SU-DHL-6 (cell line): ENCODE measurements at regions not wholly inside any gene's neighbourhood (a gene's known extent, or its start where the extent isn't known, plus 50 kb on each side); places are given as distances from the start of the nearest gene placed in this dataset.

Experiments
- H2AFZ ChIP-seq: fragments of 200-600 bp; sonication (generic); 2 replicates; pipeline ENCODE4 v1.6.1; 2014; ENCODE audit warnings: low read depth, mild to moderate bottlenecking, moderate library complexity, mixed read lengths, antibody characterized with exemption, low read length; ENCODE audit not compliant: severe bottlenecking
- H3F3A ChIP-seq: fragments of 200-600 bp; shearing (Covaris generic); 2 replicates; pipeline ENCODE4 v1.6.0; 2016; ENCODE audit warnings: antibody characterized with exemption, mild to moderate bottlenecking; ENCODE audit not compliant: insufficient read depth
- H3K27ac ChIP-seq: fragments of 200-600 bp; sonication (generic); 2 replicates; pipeline ENCODE4 v1.5.1; 2016; ENCODE audit warnings: low read depth, mild to moderate bottlenecking, low read length, moderate library complexity, mixed read lengths
- H3K27me3 ChIP-seq: fragments of 200-600 bp; sonication (generic), shearing (Covaris generic); 2 replicates; pipeline ENCODE4 v1.6.0; 2014; ENCODE audit warnings: mild to moderate bottlenecking, low read length
- H3K36me3 ChIP-seq: fragments of 200-600 bp; sonication (generic); 2 replicates; pipeline ENCODE4 v1.6.1; 2014; ENCODE audit warnings: mild to moderate bottlenecking, low read length, mixed read lengths
- H3K4me2 ChIP-seq: fragments of 300-600, 200-600 bp; shearing (Covaris generic), sonication (generic); 2 replicates; pipeline ENCODE4 v1.6.0; 2014; ENCODE audit warnings: low read length, low read depth, mild to moderate bottlenecking; ENCODE audit not compliant: poor library complexity, severe bottlenecking
- H3K4me3 ChIP-seq: fragments of 200-600 bp; sonication (generic); 2 replicates; pipeline ENCODE4 v1.5.1; 2014; ENCODE audit warnings: antibody characterized with exemption, low read length, mild to moderate bottlenecking, mixed read lengths; ENCODE audit not compliant: insufficient read depth, poor library complexity, severe bottlenecking
- H3K79me2 ChIP-seq: fragments of 200-600 bp; sonication (generic); 2 replicates; pipeline ENCODE4 v1.6.1; 2014; ENCODE audit warnings: mild to moderate bottlenecking, low read length, moderate library complexity; ENCODE audit not compliant: insufficient read depth
- H3K9ac ChIP-seq: fragments of 200-600 bp; sonication (generic); 2 replicates; pipeline ENCODE4 v1.7.0; 2014; ENCODE audit warnings: mild to moderate bottlenecking, low read length
- H3K9me2 ChIP-seq: fragments of 200-600 bp; sonication (generic); replicated peaks from 2 replicates; pipeline ENCODE4 v1.6.1; 2014; ENCODE audit warnings: low read length; ENCODE audit not compliant: insufficient read depth
- H3K9me3 ChIP-seq: fragments of 200-600 bp; sonication (generic); 2 replicates; pipeline ENCODE4 v1.6.1; 2014; ENCODE audit warnings: low read length, mixed read lengths; ENCODE audit not compliant: insufficient read depth
- H4K20me1 ChIP-seq: fragments of 200-600 bp; sonication (generic); 2 replicates; pipeline ENCODE4 v1.6.1; 2014; ENCODE audit warnings: low read depth, mild to moderate bottlenecking, antibody characterized with exemption, low read length, moderate library complexity, mixed read lengths
- CTCF ChIP-seq: fragments of 200-600 bp; sonication (generic); IDR thresholded peaks from one replicate; pipeline ENCODE4 v1.5.1; 2017; ENCODE audit warnings: antibody characterized with exemption, mild to moderate bottlenecking, low read length, moderate library complexity; ENCODE audit not compliant: insufficient read depth, poor library complexity, severe bottlenecking
- EZH2phosphoT487 ChIP-seq: fragments of 200-600 bp; sonication (generic), shearing (Covaris generic); conservative IDR thresholded peaks from 2 replicates; pipeline ENCODE4 v1.6.1; 2018; ENCODE audit warnings: mild to moderate bottlenecking, antibody characterized with exemption, low read length, moderate library complexity, mixed read lengths

DNA sequence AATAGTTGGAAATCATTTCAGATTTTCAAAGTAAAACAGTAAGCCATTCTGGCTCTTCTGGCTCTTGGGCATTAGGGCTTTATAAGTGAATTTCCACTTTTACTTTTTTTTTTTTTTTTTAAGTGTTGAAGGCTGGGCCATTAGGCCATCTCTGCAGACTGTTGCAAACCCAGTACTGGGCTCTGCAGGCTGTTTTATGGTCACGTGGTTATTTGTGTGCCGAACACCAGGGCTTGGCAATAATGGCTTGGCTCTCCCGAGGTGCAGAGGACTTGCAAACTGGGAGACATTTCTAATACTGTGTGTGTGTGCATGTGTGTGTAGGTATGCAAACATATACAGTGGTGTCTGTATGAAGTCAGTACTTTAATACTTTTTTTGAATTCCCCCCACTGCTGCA is 194.9 kb upstream of the CDH5 start:
- H3K9ac ChIP-seq: no peak overlapping the region
- H3K36me3 ChIP-seq: no peaks in the 10 kb centered on the region
- no peaks in the 10 kb centered on the region for H3F3A ChIP-seq
- no peaks in the 10 kb centered on the region for H3K79me2 ChIP-seq
- no peak overlapping the region for H3K4me2 ChIP-seq
- no peaks in the 10 kb centered on the region for H4K20me1 ChIP-seq
- H2AFZ ChIP-seq: no peak overlapping the region
- no peaks in the 10 kb centered on the region for H3K27me3 ChIP-seq
- no peaks in the 10 kb centered on the region for H3K9me2 ChIP-seq
- TF ChIP-seq EZH2phosphoT487: no peak
- no peak for TF ChIP-seq CTCF
- no peaks in the 10 kb centered on the region for H3K9me3 ChIP-seq
- no peak overlapping the region for H3K27ac ChIP-seq
- no peak overlapping the region for H3K4me3 ChIP-seq

DNA sequence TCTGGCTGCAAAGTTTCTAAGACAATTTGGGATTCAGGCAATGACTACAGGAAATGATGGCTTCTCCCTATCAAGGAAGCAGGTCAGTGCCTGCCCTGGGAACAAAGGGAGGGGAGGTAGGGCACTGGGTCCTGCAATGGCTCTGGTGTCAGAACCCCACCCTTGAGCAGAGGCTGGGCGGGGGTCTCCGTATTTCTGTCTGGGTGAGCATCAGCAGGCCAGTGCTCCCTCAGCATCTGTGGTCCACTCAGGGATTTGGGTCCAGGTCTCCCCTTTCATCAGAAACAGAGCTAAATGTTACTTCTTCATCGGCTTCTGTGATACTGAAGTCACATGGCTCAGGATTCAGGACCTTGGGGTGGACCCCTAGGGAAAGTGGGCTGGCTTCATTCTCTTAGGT is 195.5 kb upstream of the CDH5 start:
- Histone ChIP-seq H3K4me2 (no peak overlapping the region), H3K4me3 (no peak overlapping the region), H3K79me2 (no peaks in the 10 kb centered on the region), H3F3A (no peaks in the 10 kb centered on the region), H4K20me1 (no peaks in the 10 kb centered on the region), H3K27me3 (no peaks in the 10 kb centered on the region), H2AFZ (no peak overlapping the region), H3K9ac (no peak overlapping the region), H3K27ac (no peak overlapping the region), H3K9me2 (no peaks in the 10 kb centered on the region), H3K36me3 (no peaks in the 10 kb centered on the region), H3K9me3 (no peaks in the 10 kb centered on the region)
- TF ChIP-seq EZH2phosphoT487 (no peak), CTCF (no peak)

DNA sequence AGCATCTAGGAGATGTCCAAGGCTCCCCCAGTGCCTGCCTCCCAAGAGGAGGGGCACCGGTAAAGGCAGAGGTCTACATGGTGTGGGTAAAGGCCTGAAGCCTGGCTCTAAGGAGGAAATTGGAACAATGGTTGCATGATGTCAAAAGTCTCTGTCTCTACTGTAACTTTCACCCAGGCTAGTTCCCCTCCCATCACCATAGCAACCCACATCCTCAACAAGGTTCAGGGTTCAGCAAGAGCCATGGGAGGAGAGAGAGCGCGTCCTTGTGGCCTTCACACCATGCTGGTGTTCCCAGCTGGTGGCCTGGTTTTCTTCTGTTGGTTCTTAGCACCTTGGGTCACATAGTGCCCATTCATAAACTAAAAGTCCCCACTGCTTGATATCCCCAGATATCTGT is 196.7 kb upstream of the CDH5 start:
- H3K27ac ChIP-seq: no peak overlapping the region
- no peak overlapping the region for H3K4me2 ChIP-seq
- no peaks in the 10 kb centered on the region for H3K9me2 ChIP-seq
- H3K4me3 ChIP-seq: no peak overlapping the region
- H3K9ac ChIP-seq: no peak overlapping the region
- no peaks in the 10 kb centered on the region for H4K20me1 ChIP-seq
- H3F3A ChIP-seq: no peaks in the 10 kb centered on the region
- no peaks in the 10 kb centered on the region for H3K36me3 ChIP-seq
- TF ChIP-seq EZH2phosphoT487 (no peak), CTCF (no peak)
- no peaks in the 10 kb centered on the region for H3K27me3 ChIP-seq
- no peaks in the 10 kb centered on the region for H3K9me3 ChIP-seq
- H2AFZ ChIP-seq: no peak overlapping the region
- H3K79me2 ChIP-seq: no peaks in the 10 kb centered on the region

GRCh38 chr16:66168777-66169176 is 197.7 kb upstream of the CDH5 start:
- Histone ChIP-seq H3K9me2 (no peaks in the 10 kb centered on the region), H4K20me1 (no peaks in the 10 kb centered on the region), H3K27me3 (no peaks in the 10 kb centered on the region), H3K4me3 (no peak overlapping the region), H3K4me2 (no peak overlapping the region), H3F3A (no peaks in the 10 kb centered on the region), H3K36me3 (no peaks in the 10 kb centered on the region), H3K79me2 (no peaks in the 10 kb centered on the region), H3K27ac (no peak overlapping the region), H3K9me3 (no peaks in the 10 kb centered on the region), H3K9ac (no peak overlapping the region), H2AFZ (no peak overlapping the region)
- TF ChIP-seq EZH2phosphoT487 (no peak), CTCF (no peak)
